Activated CD8-positive, alpha-beta memory T cell treated with anti-CD3 and anti-CD28 coated beads, Interleukin-2, amount 50 U/mL, for 24 hours (primary cell): ENCODE measurements at regions not wholly inside any gene's neighbourhood (a gene's known extent, or its start where the extent isn't known, plus 50 kb on each side); places are given as distances from the start of the nearest gene placed in this dataset.

Experiments used
- DNase-seq: peaks from one replicate; pipeline ENCODE4 v3.0.0-alpha.2; 2020; ENCODE audit errors: extremely low read depth

GRCh38 chr13:106625578-106625977, 57.6 kb upstream of the ARGLU1 start:
- DNase-seq, result no peak

GRCh38 chr13:106623799-106624460, 56.0 kb upstream of the ARGLU1 start:
- no peak for DNase-seq

GRCh38 chr13:106621833-106622232, 53.9 kb upstream of the ARGLU1 start:
- no peak for DNase-seq

- DNase-seq, result no peak
Measured at GRCh38 chr13:106619688-106620555, 52.0 kb upstream of the ARGLU1 start.
